Fibroblast of the conjunctiva (primary cell): ENCODE measurements at regions not wholly inside any gene's neighbourhood (a gene's known extent, or its start where the extent isn't known, plus 50 kb on each side); places are given as distances from the start of the nearest gene placed in this dataset.
"Not testable (repeated sequence)": the region's sequence is repeated elsewhere in the genome, so short reads cannot be mapped to it uniquely, and the experiment has no call there.

Experiments
- DNase-seq: peaks from one replicate; pipeline ENCODE4 v3.0.0-alpha.2; 2010; ENCODE audit warnings: low read depth

DNA sequence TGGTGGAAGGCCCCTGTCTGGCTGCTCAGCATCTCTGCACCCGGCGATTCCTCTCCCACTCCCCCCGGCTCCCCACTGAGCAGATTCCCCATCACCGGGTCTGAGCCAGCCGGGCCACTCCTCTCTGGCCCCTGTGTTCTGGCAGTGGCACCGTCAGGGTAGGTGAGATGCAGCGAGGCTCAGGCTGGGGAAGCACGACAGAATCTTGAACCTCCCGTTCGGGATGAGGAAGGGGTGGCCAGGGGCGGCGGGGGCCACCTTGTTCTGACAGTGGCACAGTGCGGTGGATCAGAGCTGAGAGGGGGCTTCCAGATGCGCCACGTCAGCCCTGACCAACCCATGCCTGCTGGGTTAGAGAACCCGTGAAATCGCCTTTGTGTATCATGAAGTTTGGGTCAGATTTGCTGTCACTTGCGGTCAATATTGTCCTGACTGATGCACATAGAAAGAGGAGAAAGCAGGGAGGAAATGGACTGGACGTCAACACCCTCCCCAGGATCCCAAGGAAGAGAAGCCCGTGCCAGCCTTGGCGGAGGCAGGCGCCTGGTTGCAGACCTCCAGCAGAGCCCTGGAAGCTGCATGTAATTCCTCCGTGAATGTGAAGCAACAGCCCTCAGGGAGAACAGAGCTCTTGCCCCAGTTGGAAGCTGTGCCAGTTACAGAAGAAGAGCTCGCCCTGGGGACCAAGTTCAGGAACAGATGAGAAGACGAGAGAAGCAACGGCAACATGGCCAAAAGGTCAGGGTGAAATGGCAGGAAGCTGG, 137.1 kb upstream of the SFSWAP start:
- no peak for DNase-seq

- no peak for DNase-seq
Measured at GRCh38 chr12:131574395-131574771, 136.5 kb upstream of the SFSWAP start.

GRCh38 chr12:131575371-131575770, 135.5 kb upstream of the SFSWAP start:
- DNase-seq, result no peak

DNA sequence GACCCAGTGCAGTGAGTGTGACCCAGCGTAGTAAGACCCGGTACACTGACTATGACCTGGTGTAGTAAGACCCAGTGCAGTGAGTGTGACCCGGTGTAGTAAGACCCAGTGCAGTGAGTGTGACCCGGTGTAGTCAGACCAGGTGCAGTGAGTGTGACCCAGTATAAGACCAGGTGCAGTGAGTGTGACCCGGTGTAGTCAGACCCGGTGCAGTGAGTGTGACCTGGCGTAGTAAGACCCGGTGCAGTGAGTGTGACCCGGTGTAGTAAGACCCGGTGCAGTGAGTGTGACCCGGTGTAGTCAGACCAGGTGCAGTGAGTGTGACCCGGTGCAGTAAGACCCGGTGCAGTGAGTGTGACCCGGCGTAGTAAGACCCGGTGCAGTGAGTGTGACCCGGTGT, 134.2 kb upstream of the SFSWAP start:
- DNase-seq, result not testable (repeated sequence)

DNA sequence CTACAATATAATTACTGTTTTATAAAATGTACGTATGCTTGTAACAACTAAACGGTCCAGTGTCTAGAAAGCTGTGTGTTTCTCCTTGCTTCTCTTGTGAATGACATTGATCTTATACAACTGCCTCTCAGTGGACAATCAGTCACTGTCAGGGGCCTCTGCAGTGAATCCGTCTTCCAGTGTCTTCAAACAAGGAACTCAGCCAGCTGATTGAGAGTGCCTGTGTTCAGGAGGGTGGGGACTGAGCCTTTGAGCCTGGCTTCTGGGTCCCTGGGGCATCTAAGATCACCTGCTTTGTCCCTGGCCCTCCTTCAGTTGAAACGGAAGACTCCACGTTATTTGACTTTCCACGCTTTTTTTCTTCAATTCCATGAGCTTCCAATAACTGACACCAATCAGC, 133.1 kb upstream of the SFSWAP start:
- no peak for DNase-seq

DNA sequence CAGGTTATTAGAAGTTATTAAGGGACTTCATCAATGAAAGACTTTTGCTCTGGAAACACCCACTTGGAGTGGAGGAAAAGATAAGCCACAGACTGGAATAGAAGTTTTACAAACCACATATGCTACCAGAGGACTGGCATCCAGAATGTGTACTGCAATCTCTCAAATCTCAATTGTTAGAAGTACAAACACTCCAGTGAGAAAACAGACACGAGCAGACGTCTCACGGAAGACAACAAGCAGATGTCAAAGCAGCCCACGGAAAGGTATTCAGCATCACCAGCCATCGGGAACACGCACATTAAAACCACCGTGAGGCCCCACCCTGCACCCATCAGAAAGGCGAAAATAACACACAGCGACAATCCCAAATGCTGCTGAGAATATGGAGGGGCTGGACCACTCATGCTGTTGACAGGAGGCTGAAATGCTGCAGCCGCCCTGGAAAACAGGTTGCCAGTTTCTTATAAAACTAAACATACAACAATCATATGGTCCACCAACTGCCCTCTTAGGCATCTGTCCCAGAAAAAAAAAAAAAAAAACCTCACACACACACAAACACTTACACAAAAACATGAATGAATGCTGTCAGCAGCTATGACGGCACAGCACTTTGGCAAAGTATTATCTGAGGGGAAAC, 131.9 kb upstream of the SFSWAP start:
- DNase-seq, result no peak

DNA sequence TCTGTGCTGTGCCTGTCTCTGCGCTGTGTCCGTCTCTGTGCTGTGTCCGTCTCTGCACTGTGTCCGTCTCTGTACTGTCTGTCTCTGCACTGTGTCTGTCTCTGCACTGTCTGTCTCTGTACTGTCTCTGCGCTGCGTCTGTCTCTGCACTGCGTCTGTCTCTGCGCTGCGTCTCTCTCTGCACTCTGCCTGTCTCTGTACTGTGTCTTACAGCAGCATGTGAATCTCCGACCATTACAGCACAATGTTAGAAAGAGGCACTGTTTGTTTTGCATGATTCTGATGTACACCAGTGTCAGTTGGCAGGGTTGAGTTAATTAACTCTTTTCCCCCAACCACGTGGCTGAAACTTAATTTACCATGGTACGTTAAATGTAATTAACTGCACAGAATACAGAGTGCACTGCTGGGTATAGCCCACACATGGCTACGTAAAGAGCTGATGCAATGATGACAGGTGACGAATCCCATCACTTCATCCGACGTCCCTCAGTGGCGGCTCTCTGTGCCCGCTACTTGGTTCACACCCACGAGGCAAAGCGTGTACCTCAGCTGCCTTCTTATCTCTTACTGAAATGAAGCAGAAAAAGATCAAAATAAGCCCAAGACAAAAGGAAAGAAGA, 127.7 kb upstream of the SFSWAP start:
- DNase-seq, result no peak

- DNase-seq, result no peak
Measured at GRCh38 chr12:131586269-131586668, 124.6 kb upstream of the SFSWAP start.

DNA sequence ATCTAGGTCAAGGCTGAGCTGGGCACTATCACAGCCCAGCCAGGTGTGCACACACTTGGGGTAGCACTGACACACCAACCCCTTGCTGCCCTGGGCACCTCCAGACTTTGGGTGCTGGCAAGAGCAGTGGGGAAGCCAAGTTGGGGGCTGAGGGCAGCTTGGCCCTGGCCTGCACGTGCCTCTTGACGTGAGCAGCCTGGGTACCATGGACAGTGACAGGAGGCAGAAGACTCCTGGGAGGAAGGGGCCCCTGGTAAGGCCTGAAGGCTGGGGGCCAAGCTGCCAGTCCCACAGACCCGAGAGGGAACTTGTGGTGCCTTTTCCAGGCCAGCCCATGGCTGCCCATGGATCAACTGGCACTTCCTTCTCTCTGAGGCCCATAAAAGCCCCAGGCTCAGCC, 124.1 kb upstream of the SFSWAP start:
- DNase-seq, result no peak

DNA sequence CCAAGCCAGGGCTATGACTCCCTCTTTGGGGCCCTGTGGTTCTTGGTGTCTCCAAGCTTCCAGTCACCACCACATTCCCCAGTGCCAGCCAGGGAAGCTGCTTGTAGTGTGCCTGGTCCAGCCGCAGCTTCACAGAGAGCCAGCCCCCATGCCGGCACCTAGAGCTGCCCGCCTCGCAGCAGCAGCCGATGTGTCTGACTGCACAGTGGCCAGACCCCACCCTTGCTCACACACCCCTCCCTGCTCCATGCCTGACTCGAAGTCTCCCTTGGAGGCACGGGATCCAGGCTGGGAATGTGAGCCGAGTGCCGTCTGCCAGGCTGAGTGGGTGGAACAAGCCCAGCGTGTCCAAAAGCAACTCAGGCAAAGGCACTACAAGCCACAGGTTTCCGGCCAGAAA, 123.3 kb upstream of the SFSWAP start:
- DNase-seq, result no peak

DNA sequence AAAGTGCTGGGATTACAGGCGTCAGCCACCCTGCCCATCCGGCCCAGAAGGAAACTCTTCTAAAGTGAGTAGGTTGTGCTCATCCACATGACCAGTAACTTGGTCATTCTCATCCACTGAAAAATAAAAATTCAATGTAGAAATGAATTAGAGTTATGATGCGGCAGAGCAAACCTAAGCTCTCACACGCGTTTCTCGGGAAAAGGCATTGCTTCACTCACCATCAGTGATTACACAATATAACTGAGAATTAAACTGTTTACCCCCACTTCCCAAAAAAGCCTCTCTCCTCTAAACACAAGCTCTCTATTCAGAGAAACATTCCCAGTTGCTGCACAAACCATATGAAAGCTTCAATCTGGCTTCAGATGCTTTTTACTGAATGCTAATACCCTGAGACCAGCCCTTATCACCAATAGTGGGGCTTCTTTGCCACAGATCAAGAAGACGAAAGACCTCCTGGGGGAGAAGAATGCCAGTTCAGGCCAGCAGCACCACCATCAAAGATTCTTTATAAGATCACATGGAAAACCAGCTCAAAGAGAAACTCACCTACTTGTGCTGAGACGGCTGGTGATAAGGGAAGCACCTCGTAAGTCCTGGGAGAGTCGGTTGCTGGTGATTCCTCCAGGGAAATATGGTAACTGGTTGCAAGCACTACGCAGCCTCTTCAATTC, 121.5 kb upstream of the SFSWAP start:
- no peak for DNase-seq

GRCh38 chr12:131589966-131590365, 120.9 kb upstream of the SFSWAP start:
- DNase-seq, result no peak

GRCh38 chr12:131591136-131591535, 119.8 kb upstream of the SFSWAP start:
- DNase-seq, result no peak

DNA sequence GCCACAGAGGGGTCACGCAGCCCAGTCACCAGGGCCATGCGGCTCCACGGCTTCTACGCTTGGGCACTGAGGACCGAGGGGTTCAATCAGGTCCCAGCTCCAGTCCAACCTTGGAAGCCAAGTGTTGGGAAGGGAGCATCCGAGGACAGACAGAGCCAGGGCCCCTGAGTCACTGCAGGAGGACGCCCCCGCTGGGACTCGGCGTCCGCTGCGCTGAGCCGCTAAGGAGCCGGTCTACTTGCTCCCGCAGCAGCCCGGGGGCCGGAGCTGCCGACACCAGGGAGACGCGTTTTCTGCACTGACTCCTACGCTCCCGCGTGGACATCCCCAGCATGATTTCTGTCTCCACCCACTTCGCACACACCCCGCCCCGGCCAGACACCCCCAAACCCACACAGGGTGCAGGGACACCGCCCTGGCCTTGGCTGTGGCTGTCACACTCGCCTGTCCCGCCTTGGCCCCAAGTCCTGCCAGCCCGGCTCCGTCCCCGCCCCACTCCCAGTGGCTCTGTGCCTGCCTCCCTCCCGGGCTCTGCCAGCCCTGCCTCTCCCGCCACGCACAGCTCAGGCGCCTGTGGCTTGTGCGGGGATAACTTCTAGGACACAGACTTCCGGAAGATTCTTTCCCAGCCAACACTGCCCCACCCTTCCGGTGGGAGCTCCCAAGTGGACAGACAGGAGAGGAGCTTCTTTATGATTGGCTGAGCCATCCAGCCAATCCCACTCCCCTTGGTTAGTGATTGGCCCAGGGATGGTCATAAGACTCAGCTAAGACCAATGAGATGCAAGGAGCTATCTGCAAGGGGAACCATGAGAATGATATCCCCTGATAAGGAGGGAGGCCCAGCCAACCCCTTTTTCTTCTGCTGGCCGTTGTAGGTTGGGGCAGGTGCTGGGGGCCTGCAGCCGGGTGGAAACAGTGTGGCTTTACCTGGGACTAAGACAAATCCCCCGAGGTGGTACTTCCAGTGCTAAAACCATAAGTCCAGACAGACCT, 118.9 kb upstream of the SFSWAP start:
- no peak for DNase-seq

- no peak for DNase-seq
Measured at GRCh38 chr12:131592972-131593371, 117.9 kb upstream of the SFSWAP start.

DNA sequence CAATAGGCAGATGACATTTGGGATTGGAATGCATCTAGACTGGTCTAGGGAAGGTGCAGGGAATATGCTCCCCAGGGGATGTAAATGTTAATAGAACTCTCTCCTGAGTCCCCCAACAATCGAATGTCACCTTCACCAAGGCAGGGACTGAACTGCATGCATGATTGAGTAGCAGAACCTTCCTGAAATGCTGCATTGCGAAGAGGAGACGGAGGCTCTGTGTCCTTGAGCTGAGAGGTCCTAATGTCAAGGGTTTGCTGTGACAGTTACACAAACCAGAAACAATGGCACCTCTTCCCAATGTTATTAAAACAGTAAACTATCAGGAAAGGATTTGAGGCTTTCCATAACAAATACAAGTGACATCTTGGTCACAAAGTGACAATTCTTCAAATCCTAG, 117.5 kb upstream of the SFSWAP start:
- DNase-seq, result no peak

DNA sequence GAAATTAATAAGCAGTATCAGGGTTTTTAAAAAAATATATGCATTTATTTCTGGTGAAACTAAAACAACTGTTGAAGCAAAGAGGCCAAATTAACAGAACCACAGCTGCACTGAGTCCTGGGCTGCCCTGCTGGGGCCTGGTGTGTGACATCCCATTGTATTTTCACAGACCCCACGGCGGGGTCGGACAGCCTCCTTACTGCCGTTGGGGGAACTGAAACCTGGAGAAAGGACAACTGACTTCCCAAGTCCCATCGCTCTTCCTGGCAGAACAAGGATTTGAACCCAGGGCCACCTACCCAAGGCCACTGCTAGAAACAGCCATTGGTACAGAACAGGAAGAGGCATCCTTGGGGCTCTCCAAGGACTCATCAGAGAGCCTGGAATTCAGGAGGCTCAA, 114.8 kb upstream of the SFSWAP start:
- DNase-seq, result no peak

DNA sequence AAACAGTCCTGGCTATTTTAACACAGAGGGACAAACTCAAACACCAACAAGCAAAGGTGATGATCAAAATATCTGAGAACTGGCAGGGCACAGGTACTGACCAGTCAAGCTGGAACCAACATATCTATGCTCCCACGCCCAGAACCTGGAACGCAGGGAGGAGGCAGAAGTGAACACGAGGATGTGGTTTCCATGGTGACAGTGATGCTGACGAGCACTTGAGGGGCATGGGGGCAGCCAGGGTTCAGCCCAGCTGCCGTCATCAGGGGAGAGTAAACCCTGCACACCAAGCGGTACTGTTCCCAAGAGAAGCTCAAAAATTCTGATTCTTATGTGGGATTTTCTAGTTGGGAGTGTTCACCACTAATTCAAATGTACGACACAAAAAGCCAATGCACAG, 113.6 kb upstream of the SFSWAP start:
- DNase-seq, result no peak

- no peak for DNase-seq
Measured at GRCh38 chr12:131598717-131599116, 112.2 kb upstream of the SFSWAP start.

DNA sequence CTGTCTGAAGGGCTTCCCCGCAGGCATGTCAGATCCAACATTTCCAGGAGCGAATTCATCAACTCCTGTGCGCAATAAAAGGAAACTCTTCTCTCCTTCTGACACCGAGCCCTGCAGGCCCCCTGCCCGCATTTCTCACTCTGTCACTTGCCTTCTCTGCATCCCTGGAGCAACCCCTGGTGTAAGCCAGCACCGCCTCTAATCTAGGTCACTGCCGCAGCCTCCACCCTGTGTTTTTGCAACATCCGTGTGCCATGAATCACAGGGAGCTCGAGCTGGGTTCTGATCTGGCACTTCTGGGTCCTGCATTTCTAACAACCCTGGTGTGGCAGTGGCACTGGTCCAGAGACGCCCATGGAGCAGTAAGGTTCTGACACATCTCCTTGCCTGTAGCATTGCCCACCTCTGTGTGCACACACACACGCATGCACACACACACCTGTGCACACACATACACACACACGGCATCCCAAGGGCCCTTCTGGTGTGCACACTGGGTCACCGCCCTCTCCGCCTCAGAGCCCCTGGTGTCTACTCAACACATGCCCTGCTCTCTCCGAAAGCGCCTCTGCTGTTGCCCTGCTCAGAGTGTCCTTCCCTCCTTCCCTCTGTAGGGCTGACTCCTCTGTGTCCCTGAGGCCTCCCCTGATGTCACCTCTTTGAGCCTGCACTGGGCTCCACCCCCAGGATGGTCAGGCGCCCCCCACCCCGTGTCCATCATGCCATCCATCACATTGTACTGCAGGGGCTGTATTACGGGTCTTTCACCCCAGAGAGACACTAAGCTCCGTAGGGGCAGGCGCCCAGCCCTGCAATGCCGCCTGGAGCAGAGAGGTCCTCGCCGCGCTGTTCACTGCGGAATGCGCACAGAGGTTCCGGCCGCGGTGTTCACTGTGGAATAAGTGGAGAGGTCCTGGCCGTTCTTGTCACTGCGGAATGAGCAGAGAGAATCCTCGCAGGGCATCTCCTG, 111.4 kb upstream of the SFSWAP start:
- no peak for DNase-seq

DNA sequence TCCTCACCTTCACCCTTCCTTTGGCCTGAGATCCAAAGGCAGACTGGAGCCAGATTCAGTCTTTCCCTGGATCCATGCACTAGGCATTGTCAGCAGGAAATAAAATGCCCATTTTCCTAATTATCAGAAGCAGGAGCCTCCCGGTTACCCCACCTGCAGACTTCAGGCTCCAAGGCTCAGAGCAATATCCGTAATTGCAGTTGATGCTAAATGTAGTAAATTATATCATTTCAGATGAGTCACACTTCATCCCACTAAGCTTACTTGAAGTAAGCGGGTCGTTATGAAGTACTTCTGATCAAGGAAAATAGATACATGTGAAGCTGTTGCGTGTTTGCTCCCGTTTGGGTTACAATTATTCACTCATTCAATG, 110.7 kb upstream of the SFSWAP start:
- no peak for DNase-seq
